Transverse colon (tissue), 4 donors: ENCODE measurements at regions not wholly inside any gene's neighbourhood (a gene's known extent, or its start where the extent isn't known, plus 50 kb on each side); places are given as distances from the start of the nearest gene placed in this dataset.

Experiments used
- DNase-seq: peaks from one replicate; pipeline ENCODE4 v3.0.0-alpha.2; 2019
- H3K27ac ChIP-seq, 4 donors: fragments of 200-600 bp; sonication (generic); 2 replicates each; pipeline ENCODE4 v1.5.1; 2016 to 2018; ENCODE audit warnings: inconsistent platforms in 4 of 4
- H3K27me3 ChIP-seq: fragments of 200-600 bp; sonication (generic); 2 replicates; pipeline ENCODE4 v1.5.1; 2017; ENCODE audit warnings: inconsistent platforms
- H3K36me3 ChIP-seq, 4 donors: fragments of 200-600 bp; sonication (generic); 2 replicates each; pipeline ENCODE4 v1.5.1; 2017 to 2019; ENCODE audit warnings: inconsistent platforms in 4 of 4
- H3K4me1 ChIP-seq, 4 donors: fragments of 200-600 bp; sonication (generic); 2 replicates each; pipeline ENCODE4 v1.5.1; 2017 to 2020; ENCODE audit warnings: inconsistent platforms in 4 of 4
- H3K4me3 ChIP-seq, 4 donors: fragments of 200-600 bp; sonication (generic); 1 replicate in 1 of 4; 2 replicates in 3 of 4; pipeline versions ENCODE4 v1.5.1 to v1.6.1; 2017 to 2019; ENCODE audit warnings: inconsistent platforms in 4 of 4
- H3K9me3 ChIP-seq, 2 donors: fragments of 200-600 bp; sonication (generic); 2 replicates each; pipeline ENCODE4 v1.5.1; 2017 to 2019; ENCODE audit warnings: inconsistent platforms in 2 of 2
- CTCF ChIP-seq, 5 experiments: fragments of 200-600 bp in 3 of 5; fragments of 450-650 bp in 2 of 5; sonication (generic) in 3 of 5; IDR thresholded peaks; 1 replicate in 2 of 5; 2 replicates in 3 of 5; pipeline ENCODE4 v1.5.1; 2016 to 2017; ENCODE audit warnings: antibody characterized with exemption in 5 of 5, inconsistent platforms in 3 of 5, mild to moderate bottlenecking in 2 of 5, moderate library complexity in 1 of 5
- EP300 ChIP-seq: sonication (generic); formaldehyde crosslinking; IDR thresholded peaks from one replicate; pipeline ENCODE4 v1.6.1; 2017; ENCODE audit warnings: antibody characterized with exemption, low read depth
- POLR2A ChIP-seq: fragments of 450-650 bp; IDR thresholded peaks from one replicate; pipeline ENCODE4 v1.6.1; 2016; ENCODE audit warnings: antibody characterized with exemption, mild to moderate bottlenecking, moderate library complexity
- POLR2AphosphoS5 ChIP-seq, 3 donors: sonication (generic); formaldehyde crosslinking; IDR thresholded peaks; one replicate each; pipeline ENCODE4 v1.6.1; 2016; ENCODE audit warnings: antibody characterized with exemption in 3 of 3
- WGBS, 2 donors: methylation state at CpG; one replicate each; pipeline ENCODE4 v1.1.5; 2018; ENCODE audit warnings: low coverage in 1 of 2; 5-methylcytosine and 5-hydroxymethylcytosine counted together
- in situ Hi-C, 4 donors: fragments of 200-750 bp; cut with MboI; loops; one replicate each; pipeline versions ENCODE4 v1.15.0 to v1.15.1; 2017; ENCODE audit warnings: low sequenced_read_pairs in 3 of 4, low pct_ligation_motif_present in 1 of 4, low pct_unique_long_range_greater_than_20kb in 1 of 4
- intact Hi-C: fragments of 100-400 bp; cut with DNase I; formaldehyde crosslinking; loops from one replicate; pipeline ENCODE4 v1.15.1; 2023; ENCODE audit warnings: low total_unique reads

- Histone ChIP-seq H3K4me1 (peaks cover 0 to under 1% (median under 1%) of the 10 kb centered on the region in 4 donors), H3K36me3 (no peaks in the 10 kb centered on the region), H3K27ac (no peak overlapping the region), H3K4me3 (no peak overlapping the region), H3K27me3 (no peaks in the 10 kb centered on the region), H3K9me3 (no peaks in the 10 kb centered on the region)
- WGBS, 2 donors = 84 to 96% methylated on average over 2 of the region's 2 CpGs
- intact Hi-C loops = no loop called here
- no peak for DNase-seq
- in situ Hi-C loops = no loop called here
- no peak for TF ChIP-seq POLR2A
- TF ChIP-seq POLR2AphosphoS5 (IDR thresholded peaks at IDR 0.05) = no peak
- no peak for TF ChIP-seq CTCF (IDR thresholded peaks at IDR 0.05)
- TF ChIP-seq EP300 = no peak
Measured at GRCh38 chr16:86419518-86419917, 90.8 kb upstream of the FOXF1 start.

- in situ Hi-C loops = no loop called here
- H3K36me3 ChIP-seq = no peaks in the 10 kb centered on the region
- intact Hi-C loops = loop anchor here (10.0 kb wide), 1 partner anchor 73 kb away; no protein-coding TSS in a partner anchor
- WGBS, 2 donors = 76 to 88% methylated on average over 2 to 5 of the region's 5 CpGs
- no peak overlapping the region for H3K4me3 ChIP-seq
- TF ChIP-seq POLR2AphosphoS5 (IDR thresholded peaks at IDR 0.05) = no peak
- no peak for TF ChIP-seq POLR2A
- no peak for TF ChIP-seq CTCF (IDR thresholded peaks at IDR 0.05)
- no peak for TF ChIP-seq EP300
- no peak for DNase-seq
- H3K27me3 ChIP-seq = no peaks in the 10 kb centered on the region
- H3K27ac ChIP-seq = no peak overlapping the region
- H3K9me3 ChIP-seq = no peaks in the 10 kb centered on the region
- H3K4me1 ChIP-seq = peaks cover 0 to 9% (median 2%) of the 10 kb centered on the region in 4 donors
Measured at GRCh38 chr16:86421995-86422394, 88.3 kb upstream of the FOXF1 start.

GRCh38 chr16:86424398-86424797 lies 85.9 kb upstream of the FOXF1 start:
- WGBS, 2 donors = 44 to 56% methylated on average over 7 to 10 of the region's 10 CpGs
- intact Hi-C loops = loop anchor here (10.0 kb wide), 1 partner anchor 70 kb away; no protein-coding TSS in a partner anchor
- Histone ChIP-seq H3K4me3 (no peak overlapping the region), H3K27me3 (no peaks in the 10 kb centered on the region), H3K4me1 (peaks cover 0 to 20% (median 5%) of the 10 kb centered on the region in 4 donors), H3K9me3 (no peaks in the 10 kb centered on the region), H3K36me3 (no peaks in the 10 kb centered on the region), H3K27ac (peak overlapping the region; percentile 41 to 82 (median 64))
- TF ChIP-seq POLR2AphosphoS5 (IDR thresholded peaks at IDR 0.05) (no peak), CTCF (IDR thresholded peaks at IDR 0.05) (no peak), EP300 (no peak), POLR2A (no peak)
- in situ Hi-C loops = no loop called here
- peak; percentile 25 for DNase-seq

- Histone ChIP-seq H3K4me3 (no peak overlapping the region), H3K9me3 (no peaks in the 10 kb centered on the region), H3K4me1 (peaks cover 2 to 26% (median 5%) of the 10 kb centered on the region in 4 donors), H3K27ac (peak overlapping the region; percentile 41 to 82 (median 64)), H3K27me3 (no peaks in the 10 kb centered on the region), H3K36me3 (no peaks in the 10 kb centered on the region)
- in situ Hi-C loops (no loop called here), intact Hi-C loops (loop anchor here (10.0 kb wide), 1 partner anchor 70 kb away; no protein-coding TSS in a partner anchor)
- no peak for TF ChIP-seq EP300
- TF ChIP-seq CTCF (IDR thresholded peaks at IDR 0.05) = no peak
- no peak for TF ChIP-seq POLR2A
- no peak for TF ChIP-seq POLR2AphosphoS5 (IDR thresholded peaks at IDR 0.05)
- DNase-seq = no peak
- 53% methylated on average over 7 of the region's 9 CpGs; no CpG with 5 or more reads in 1 of the 2 donors for WGBS, 2 donors
Measured at GRCh38 chr16:86424985-86425384, 85.3 kb upstream of the FOXF1 start.
